ENCODE measurements at regions not wholly inside any gene's neighbourhood (a gene's known extent, or its start where the extent isn't known, plus 50 kb on each side); places are given as distances from the start of the nearest gene placed in this dataset.

DNA sequence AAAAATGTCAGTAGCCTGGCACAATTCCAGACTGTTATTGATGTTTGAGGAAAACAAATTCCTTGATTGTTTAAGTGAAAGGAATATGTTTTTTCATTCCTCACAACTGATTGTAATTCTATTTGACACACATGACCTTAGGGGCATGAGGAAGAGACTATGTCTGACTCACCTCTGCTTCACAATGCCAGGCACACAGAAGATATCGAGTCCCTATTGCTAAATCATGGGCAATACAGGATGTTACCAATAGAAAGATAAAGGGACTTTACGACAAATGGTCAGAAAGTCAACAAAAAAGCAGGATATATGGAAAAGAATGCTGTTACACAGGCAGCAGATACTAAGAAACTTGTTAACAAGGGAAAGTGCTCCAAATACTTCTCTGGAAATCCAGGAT is 1903.5 kb downstream of the EFNA5 start:
- no peak for TF ChIP-seq FOXK2 (IDR thresholded peaks at IDR 0.05)
- no peak for TF ChIP-seq SP1 (IDR thresholded peaks at IDR 0.05)
- no peak for TF ChIP-seq ELF4 (IDR thresholded peaks at IDR 0.05)
- TF ChIP-seq FOXA1 (IDR thresholded peaks at IDR 0.05): no peak
- no peak for TF ChIP-seq TARDBP (IDR thresholded peaks at IDR 0.05)
- TF ChIP-seq SUZ12 (IDR thresholded peaks at IDR 0.05): no peak
- no peak for TF ChIP-seq NFRKB (IDR thresholded peaks at IDR 0.05)
- TF ChIP-seq ZNF384 (IDR thresholded peaks at IDR 0.05): no peak
- no peak for TF ChIP-seq BHLHE40 (IDR thresholded peaks at IDR 0.05; ENCODE audit: borderline replicate concordance)
- TF ChIP-seq FOXM1 (IDR thresholded peaks at IDR 0.05; ENCODE audit: borderline replicate concordance): no peak
- TF ChIP-seq HDGF (IDR thresholded peaks at IDR 0.05; ENCODE audit: borderline replicate concordance): no peak
- no peak for TF ChIP-seq ARNT (IDR thresholded peaks at IDR 0.05)
- TF ChIP-seq L3MBTL2 (conservative IDR thresholded peaks at IDR 0.05): no peak

All from HEK293T (cell line).